ENCODE measurements at regions not wholly inside any gene's neighbourhood (a gene's known extent, or its start where the extent isn't known, plus 50 kb on each side); places are given as distances from the start of the nearest gene placed in this dataset.
"Not testable (repeated sequence)": the region's sequence is repeated elsewhere in the genome, so short reads cannot be mapped to it uniquely, and the experiment has no call there.

- DNase-seq (ENCODE audit: low read depth, low spot score): no peak
These were observed 899.9 kb downstream of the TAF11L14 start for GRCh38 chr5:18534119-18534518.

DNA sequence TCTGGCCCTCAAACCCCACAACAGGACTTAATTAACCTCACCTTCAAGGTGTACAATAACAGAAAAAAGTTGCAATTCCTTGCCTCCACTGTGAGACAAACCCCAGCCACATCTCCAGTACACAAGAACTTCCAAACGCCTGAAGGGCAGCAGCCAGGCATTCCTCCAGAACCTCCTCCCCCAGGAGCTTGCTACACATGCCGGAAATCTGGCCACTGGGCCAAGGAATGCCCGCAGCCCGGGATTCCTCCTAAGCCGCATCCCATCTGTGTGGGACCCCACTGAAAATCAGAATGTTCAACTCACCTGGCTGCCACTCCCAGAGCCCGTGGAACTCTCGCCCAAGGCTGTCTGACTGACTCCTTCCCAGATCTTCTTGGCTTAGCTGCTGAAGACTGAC lies 901.5 kb downstream of the TAF11L14 start:
- DNase-seq (ENCODE audit: low read depth, low spot score): not testable (repeated sequence)

DNA sequence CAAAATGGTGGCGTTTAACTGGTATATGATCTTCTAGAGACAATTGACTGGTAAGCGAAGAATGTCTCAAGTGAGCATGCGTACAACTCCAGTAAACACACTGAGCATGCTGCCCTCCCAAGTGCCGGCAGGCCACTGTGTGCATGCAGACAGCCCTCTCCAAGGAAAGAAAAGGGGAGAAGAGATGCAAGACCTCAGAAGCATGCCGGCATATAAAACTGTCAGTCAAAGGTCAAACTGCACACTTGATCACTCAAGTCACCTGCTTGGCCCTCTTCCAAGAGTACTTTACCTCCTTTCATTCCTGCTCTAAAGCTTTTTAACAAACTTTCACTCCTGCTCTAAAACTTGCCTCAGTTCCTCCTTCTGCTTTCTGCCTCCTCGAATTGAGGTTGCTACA lies 910.2 kb downstream of the TAF11L14 start:
- no peak for DNase-seq (ENCODE audit: low read depth, low spot score)

DNA sequence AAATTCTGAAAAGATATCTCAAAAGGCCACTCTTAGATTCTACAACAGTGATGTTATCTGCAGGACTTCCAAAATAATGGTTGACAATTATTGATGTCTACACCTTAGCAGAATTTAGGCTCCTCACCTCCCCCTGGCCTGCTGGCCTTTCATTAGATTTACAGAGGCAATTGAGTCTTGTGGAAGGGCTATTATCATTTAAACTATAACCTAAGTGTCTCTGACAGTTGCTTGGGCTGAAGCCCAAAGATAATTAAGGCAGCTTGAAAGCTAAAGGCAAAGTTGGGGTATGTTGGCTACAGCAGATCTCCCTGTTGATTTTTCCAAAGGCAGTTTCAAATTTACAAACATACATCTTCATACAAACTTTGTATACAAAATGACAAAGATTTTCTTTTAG lies 912.3 kb downstream of the TAF11L14 start:
- DNase-seq (ENCODE audit: low read depth, low spot score): no peak

DNA sequence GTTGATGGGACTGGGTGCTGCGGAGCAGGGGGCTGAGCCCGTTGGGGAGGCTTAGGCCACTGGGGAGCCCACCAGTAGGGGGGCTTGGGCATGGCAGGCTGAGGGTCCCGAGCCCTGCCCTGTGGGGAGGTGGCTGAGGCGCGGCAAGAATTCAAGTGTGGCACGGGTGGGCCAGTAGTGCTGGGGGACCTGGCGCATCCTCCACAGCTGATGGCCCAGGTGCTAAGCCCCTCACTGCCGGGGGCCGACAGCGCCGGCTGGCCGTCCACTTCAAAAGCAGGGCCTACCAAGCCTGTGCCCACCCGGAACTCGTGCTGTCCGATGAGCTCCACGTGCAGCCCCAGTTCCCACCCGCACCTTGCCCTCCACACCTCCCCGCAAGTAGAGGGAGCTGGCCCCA lies 917.5 kb downstream of the TAF11L14 start:
- no peak for DNase-seq (ENCODE audit: low read depth, low spot score)

DNA sequence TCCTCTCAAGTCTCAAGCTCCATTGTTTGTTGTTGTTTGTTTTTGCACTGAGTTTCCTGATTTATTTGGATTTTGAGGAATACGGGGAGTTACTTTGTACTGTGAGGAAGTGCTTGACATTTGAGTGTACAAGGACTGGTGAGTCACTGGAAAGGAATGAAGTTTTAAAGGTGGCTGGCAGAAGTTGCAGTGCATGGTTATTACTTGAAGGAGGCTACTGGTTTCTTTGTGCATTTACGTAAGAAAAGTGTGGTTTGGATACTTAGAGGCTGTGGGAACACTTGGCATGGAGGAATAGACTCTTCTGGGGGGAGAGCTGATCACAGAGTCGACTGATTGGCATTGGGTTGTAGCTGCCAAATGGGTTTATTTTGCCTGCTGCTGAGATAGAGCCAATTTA lies 919.0 kb downstream of the TAF11L14 start:
- no peak for DNase-seq (ENCODE audit: low read depth, low spot score)

- DNase-seq (ENCODE audit: low read depth, low spot score): no peak
These were observed 926.3 kb downstream of the TAF11L14 start for GRCh38 chr5:18560602-18561001.

DNA sequence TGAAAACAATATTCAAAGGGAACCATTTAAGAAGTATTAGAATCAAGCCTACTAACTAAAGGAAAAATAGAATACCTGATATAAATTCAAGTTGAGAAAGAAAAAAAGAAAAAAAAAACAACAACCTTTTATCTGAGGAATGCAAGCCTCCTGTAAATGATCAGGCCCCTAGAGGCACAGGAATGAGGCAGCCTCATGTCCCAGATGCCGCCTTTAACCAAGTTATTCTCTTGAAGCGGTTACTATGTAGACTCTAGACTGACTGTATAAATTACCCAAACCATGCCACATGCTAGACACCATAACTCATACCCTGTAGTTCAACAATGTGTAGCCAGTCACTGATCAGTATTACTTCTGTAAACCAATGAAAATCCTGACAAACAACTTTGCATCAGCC lies 929.6 kb downstream of the TAF11L14 start:
- DNase-seq (ENCODE audit: low read depth, low spot score): no peak

GRCh38 chr5:18566671-18567070 lies 932.4 kb downstream of the TAF11L14 start:
- DNase-seq (ENCODE audit: low read depth, low spot score): no peak

GRCh38 chr5:18576586-18576985 lies 942.3 kb downstream of the TAF11L14 start:
- no peak for DNase-seq (ENCODE audit: low read depth, low spot score)

DNA sequence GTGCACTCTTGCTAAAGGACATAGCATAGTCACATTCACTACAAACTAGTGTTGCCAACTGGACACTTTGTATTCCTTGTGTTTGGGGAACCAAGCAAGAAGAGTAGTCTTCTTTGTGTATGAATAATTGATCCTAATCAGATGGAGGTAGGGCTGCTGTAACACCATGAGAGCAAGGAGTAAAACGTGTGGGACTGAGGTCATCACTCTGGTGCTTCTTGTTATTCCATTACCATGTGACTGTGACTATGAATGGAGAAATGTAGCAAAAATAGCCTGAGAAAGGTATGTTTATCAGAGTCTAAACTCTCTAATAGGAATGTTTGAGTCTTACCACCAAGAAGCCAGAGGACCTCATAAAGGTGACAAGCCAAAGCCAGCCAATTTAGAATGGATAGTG lies 966.9 kb downstream of the TAF11L14 start:
- DNase-seq (ENCODE audit: low read depth, low spot score): no peak

- no peak for DNase-seq (ENCODE audit: low read depth, low spot score)
These were observed 968.1 kb downstream of the TAF11L14 start for GRCh38 chr5:18602402-18602801.

DNA sequence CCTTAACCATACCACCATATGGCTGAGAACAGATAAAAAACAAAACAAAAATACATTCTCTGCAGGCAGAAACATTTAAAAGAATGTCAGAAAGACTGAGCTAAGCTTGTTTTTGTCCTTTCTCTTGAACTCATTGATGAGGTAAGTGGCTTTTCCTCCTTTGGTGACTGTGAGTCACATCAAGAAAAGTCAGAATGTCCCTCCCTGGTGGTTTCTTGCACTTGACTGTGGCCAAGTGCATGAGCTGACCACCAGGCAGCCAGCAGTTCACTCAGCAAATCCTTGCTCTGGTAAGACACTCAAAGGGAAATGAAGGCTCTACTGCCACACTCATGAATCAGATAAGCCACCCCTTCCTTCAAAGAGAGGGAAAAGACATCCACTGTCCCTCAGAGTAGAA lies 970.9 kb downstream of the TAF11L14 start:
- DNase-seq (ENCODE audit: low read depth, low spot score): no peak

DNA sequence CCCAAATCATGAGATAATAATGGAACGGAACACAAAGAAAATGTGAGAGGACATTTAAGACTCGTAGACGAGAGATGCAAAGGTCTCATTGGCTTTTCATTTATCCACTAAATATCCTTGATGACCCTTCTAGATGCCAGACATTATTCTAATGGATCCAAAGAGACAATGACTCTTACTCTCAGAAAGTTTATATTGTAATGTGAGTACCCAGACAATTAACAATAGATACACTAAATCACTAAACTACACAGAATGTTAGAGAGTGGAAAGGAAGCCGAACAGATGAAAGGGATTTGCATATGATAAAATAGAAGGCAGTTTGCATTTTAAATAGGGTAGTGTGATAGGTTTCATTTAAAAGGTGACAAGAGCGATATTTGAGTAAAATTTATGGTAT lies 973.3 kb downstream of the TAF11L14 start:
- DNase-seq (ENCODE audit: low read depth, low spot score): no peak

GRCh38 chr5:18617191-18617590 lies 982.9 kb downstream of the TAF11L14 start:
- not testable (repeated sequence) for DNase-seq (ENCODE audit: low read depth, low spot score)

GRCh38 chr5:18630458-18631045 lies 996.3 kb downstream of the TAF11L14 start:
- DNase-seq (ENCODE audit: low read depth, low spot score): no peak

GRCh38 chr5:18652404-18653215 lies 1018.4 kb downstream of the TAF11L14 start:
- no peak for DNase-seq (ENCODE audit: low read depth, low spot score)

DNA sequence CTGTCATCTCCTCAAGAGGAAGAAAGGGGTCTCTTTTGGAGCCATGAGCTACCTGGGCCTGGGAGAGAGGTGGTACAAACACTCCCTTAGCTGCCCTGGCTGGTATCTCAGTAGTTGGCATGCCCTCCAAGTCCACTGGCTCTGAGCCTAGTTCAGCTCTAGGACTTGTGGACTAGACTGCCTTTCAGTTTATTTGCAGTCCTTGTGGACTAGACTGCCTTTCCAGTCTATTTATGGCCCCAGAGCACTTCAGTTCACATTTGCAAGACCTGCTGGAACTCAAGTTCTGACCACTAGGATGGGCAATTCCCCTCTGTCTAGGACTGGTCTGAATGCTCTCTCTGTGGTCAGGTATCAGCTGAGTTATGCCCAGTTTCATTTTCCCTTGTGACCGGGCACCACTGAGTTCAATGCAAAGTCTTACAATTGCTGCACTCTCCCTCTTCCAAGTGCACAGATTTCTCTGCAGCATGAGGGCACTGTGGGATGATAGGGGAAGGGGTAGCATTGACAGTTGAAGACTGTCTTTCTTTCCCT lies 1019.0 kb downstream of the TAF11L14 start:
- DNase-seq (ENCODE audit: low read depth, low spot score): no peak

DNA sequence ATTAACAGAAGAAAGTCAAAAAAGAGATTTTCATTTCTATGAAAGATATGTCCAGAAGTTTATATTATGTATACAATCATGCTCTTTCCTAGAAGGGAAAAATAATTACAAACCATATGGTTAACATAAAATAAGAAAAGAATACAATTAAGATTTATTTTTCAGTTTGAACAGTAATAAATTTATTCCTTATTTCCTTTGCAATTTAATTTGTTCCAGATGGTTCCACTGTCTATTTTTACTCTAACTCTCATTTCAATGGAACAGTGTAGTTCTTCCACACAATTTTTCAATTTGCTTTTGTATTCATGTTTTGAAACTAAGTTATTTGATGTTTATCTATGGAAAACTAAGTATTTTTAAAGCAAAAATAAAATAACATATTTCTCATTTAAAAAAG lies 1026.3 kb downstream of the TAF11L14 start:
- DNase-seq (ENCODE audit: low read depth, low spot score): no peak

- DNase-seq (ENCODE audit: low read depth, low spot score): no peak
These were observed 1028.0 kb downstream of the TAF11L14 start for GRCh38 chr5:18662231-18662630.

- not testable (repeated sequence) for DNase-seq (ENCODE audit: low read depth, low spot score)
These were observed 1040.0 kb downstream of the TAF11L14 start for GRCh38 chr5:18674212-18674611.

DNA sequence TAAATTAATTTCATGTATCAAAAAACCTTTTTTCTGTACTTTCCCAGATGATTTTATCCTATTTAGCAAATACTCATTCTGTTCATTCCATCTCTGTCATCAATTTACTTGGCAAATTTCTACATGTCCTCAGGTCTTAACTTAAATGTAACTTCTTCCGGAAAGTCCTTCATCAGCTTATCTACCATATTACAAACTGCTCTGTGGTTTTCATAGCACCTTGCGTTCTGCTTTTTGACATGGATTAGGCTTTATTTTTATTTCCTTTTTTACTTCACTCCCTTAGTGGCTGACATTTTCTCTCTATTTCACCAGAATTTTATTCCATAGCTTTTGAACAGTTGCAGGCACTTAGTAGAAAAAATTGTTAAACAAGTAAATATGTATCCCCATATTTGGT lies 1040.8 kb downstream of the TAF11L14 start:
- DNase-seq (ENCODE audit: low read depth, low spot score): no peak

GRCh38 chr5:18686253-18686652 lies 1052.0 kb downstream of the TAF11L14 start:
- DNase-seq (ENCODE audit: low read depth, low spot score): no peak

All from smooth muscle cell of the brain vasculature (primary cell).